ENCODE measurements at regions not wholly inside any gene's neighbourhood (a gene's known extent, or its start where the extent isn't known, plus 50 kb on each side); places are given as distances from the start of the nearest gene placed in this dataset.

DNA sequence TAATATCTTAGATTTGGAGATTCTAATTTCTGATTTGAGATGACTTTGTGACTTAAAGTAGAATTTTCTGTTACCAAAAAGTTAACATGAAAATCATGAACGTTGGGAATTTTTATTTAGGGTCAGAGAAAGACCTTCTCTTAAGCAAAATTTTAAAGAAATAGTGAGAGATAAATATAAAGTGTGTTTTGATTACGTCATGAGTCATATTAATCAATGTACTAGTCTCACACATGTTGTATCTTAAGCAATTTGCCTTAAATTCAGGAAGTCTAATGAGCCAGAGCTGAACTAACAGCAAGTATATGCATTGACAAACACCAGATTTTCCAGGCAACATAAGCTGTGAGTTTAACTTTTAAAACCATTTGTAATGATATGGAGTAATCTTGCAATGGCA lies 765.5 kb upstream of the SORCS1 start:
- no peak for DNase-seq

DNA sequence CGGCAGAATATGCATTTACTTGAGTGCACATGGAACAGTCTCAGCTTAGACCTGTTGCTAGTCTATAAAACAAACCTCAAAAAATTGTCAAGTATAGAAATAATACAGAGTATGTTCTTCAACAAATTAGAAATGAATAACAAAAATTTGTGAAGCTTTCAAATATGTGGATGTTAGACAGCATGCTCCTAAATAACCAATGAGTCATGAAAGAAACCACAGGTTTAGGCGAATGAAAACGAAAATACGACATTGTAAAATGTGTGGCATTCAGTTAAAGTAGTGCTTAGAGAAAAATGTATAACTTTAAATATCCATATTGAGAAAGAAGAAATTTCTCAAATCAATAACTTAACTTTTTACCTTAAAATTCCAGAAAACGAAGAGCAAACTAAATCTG lies 760.0 kb upstream of the SORCS1 start:
- no peak for DNase-seq

DNA sequence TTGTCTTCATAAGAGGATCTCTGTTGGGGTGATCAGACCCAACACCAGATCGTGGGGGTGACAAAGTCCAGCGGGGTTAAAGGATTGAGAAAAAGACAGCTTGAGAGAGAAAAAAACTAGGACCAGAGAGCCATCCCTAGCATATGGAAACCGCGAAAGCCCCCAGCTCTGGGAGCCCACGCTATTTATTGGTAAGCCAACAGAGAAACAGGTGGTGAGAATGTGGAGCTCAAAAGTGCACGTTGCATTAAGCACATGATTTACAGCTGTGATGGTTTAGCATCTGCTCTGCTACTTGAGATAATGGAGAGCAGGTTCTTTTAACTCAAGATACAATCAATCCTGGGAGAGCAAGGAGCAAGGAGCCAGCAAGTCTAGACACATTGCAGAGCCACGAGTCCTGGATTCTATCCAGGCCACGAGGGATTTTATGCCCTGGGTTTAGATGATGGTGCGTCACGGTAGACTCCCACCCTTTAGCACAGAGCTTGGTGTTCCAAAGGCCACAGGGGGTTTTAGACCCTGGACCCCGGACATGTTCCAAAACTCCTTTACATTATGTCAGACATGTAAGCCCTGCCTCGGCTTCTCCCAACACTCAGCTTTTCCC lies 755.2 kb upstream of the SORCS1 start:
- no peak for DNase-seq

DNA sequence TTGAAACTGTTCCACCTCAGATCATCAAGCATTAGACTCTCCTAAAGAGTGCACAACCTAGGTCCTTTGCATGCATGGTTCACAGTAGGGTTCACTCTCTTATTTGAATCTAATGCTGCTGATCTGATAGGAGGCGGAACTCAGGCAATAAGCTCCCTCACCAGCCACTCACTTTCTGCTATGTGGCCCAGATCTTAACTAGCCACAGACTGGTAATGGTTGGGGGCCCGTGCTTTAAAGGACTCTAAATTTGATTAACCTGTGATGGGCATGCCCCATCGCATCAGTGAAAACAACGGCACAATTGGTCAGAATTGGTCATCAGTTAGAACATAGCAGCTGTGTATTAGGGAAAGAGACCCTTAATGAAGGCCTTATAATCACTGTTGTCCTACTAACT lies 753.7 kb upstream of the SORCS1 start:
- DNase-seq = no peak

DNA sequence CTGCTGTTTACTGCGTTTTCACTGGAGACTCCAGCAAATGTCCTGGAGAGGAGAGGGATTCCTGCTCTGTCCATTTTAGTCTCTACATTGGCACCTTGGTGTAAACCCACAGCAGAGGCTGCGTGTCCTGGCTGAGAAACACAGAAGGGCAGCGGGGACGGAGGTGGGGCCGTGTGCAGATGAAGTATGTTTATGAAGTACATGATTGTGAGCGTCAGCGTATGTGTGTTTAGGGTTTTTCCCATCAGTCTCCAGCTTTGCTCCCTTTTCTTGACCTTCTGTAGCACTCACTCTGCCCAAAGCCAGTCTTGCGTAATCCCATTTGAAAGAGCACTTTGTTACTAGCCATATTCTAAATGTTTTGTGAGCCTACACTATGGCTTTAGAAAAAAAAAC lies 750.7 kb upstream of the SORCS1 start:
- DNase-seq = no peak

DNA sequence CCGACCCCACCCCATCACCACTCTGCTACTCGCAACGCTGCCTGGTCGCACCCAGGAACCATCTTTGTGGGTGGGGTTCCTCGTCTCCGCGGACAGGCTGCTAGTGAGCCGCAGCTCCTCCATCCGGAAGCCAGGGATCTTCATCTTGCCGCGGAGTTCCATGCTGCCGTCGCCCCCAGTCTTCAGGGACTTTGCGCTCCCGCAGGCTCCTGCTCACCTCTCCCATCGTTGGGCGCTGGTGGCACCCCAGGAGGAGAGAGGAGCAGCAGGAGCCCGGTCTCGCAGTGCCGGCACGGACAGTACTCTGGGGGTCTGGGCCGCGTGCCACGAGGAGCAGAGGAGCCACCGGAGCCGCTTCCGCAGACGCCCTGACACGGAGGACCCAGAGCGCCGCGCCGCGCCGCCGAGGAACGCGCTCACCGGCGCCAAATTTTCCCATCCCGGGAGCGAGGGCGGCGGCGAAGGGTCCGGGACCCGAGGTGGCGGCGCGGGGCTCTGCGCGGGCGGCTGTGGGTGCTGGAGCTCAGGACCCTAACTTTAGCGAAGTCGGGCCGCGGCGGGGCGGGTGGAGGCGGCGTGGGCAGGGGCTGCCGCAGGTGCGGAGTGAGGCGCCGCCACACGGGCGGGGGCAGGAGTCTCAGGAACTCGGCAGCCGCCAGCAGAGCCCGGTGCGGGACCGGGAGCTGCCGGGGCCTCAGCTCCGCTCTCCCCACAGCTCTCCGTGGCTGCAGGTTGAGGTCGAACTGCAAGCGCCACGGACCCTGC lies 750.1 kb upstream of the SORCS1 start:
- DNase-seq = no peak

DNA sequence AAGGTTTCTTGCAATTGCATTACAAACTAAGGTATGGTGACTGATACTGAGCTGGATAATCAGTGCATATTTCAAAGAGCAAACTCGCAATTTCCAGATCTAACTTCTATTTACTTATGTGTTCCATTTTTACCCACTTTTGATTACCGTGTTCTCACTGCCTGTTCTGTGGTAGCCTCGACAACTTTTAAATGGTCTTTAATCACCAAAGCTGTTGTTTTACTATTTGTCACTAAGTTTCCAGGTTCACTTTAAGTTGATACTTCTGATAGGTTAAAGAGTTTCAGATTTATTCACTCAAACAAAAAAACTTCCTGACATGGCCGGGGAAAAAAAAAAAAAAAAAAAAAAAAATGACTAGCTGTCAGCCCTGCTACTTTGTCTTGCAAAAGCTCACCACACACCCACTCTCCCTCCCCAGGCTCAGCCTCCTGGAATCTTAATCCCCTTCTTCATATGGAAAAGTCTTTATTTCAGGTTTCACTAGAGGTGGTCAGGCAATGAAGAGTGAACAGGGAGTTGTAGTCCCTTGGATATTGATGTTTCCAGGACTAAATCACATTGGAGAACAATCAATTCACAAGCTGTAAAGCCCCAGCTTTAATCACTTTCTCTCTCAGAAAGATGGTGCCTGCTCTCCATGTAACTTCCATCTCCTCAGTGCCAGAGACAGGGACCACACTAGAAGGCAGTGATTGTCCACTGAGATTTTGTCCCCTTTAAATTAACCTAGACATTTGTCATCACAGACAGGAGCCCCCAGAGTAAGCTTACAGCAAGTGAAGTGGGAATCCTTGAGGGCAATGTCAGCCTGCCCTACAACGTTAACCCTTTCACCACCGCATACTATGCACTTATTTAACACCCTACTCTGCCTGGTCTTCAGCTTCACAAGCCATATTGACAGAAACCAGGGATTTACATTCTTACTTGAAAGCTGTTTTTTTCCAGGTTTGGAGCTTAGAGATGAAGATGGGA lies 749.1 kb upstream of the SORCS1 start:
- no peak for DNase-seq

DNA sequence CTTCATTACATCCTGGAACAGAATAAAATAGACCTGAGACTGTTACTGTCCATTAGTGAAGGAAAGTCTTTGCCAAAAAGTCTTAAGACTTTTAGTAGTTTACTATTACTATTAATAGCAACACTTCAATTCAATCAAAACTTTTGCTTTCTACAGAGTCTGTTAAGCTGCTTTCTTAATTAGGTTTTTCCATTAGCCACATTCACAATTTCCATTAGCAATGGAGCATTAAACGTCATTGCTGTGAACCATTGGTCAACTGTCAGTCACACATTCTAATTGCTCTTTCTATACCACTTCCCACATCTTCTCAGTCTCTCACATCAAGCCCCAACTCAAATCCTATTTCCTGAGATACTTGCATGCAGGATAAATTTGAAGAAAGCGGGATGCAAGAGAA lies 736.6 kb upstream of the SORCS1 start:
- no peak for DNase-seq

DNA sequence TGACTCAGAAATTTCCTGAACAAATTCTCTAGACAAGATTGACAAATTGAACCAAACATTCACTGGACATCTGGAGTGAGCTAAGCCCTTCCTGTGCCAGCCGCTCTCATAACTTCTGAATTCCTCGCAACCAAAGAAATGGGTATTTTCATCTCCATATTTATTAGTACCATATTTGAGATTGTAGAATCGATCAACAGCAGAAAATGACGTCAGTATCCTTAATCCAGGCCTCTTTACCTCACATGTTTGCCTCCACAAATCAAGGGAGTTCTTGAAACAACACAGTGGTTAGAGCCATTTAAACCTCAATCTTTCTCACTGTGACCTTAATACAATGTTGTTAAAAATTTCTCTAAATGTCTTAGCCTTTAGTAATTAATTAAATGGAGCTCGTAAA lies 735.6 kb upstream of the SORCS1 start:
- no peak for DNase-seq

DNA sequence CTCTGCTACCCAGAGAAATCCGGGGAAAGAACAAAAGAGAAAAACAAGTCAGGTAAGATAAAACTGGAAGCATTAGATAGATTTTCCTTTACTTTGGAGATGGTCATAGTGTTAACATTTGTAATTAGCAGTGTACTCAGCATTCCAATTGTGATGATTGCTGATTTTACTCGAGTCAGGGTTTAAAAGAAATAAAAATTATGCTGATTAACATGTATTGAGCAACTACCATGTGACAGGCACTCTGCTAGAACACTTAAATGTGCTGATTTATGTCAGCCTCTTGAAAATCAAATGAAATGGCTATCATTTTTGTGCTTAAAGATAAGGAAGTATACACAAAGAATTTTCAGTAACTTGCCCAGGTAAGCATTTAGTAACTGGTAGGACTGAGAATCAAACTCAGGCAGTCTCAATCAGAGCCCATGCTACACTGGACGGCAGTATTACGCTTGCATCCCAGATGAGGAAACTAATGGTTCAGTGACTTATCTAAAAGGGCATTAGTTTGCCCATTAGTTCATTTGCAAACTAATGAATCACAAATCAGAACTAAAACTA lies 735.1 kb upstream of the SORCS1 start:
- no peak for DNase-seq

DNA sequence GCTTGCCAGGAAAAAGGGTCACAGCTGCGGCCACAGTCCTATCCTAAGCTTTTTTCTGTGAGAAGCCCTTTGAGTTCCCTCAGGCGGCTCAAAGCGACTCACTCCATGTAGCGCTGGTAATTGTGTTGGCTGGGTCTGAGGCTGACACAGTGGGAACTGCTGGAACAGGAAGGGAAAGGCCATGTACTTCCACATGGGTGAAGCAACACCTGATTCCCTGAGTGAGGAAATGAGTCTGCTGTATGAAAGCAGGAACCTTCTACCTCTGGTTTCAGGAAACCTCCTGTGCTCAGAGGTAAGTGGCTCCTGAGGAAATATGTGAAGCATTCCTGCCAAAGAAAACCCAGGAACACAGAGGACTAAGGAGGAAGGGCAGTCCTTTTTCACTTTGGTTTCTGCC lies 734.6 kb upstream of the SORCS1 start:
- DNase-seq = no peak

DNA sequence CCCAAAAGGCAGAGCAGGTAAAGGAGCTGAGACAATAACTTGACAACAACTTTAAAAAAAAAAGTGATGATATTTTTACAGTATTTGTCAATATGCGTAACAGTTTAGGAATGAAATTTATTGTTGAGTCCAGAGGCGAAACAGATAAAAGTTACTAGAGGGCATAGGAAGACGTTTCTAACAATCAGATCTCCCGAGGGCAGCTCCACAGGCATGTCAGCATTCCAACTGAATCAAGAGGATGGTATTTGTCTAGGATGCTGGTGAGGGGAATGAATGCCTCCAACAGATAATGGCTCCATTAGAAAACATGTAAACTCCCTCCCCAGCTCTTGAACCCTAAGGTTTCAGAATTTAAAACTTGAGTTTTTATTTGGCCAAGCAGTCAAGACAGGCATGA lies 733.9 kb upstream of the SORCS1 start:
- no peak for DNase-seq

DNA sequence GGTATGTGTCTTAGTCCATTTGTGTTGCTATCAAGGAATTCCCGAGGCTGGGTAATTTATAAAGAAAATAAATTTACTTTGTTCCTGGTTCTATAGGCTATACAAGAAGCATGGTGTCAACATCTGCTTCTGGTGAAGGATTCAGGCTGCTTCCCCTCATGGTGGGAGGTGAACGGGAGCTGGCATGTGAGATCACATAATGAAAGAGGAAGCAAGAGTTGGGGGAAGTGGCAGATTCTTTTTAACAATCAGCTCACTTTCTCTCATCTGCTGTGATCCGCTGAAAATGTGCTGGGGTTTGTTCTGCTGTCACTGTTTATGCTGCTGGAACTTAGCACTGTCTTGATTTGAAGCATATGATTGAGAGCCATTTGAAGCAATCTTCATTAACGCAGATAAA lies 730.0 kb upstream of the SORCS1 start:
- no peak for DNase-seq

DNA sequence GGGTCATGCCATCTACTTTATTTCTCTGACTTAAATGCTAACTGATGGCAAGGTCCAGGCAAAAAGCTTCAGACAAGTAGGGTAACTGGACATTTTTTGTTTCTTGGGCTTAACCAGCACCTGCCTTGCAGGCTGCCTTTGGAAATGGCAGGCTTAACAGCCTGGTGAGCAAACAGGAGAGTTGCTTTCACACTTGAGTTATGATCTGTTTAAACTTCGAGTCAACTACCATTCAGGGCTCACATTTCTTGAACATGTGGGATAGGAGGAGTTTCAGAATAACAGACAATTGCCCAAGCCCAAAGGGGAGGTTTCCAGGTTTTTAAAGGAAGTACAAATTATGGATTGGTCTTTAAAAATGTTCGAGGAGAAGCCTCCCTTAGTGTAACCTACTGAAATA lies 724.6 kb upstream of the SORCS1 start:
- no peak for DNase-seq

DNA sequence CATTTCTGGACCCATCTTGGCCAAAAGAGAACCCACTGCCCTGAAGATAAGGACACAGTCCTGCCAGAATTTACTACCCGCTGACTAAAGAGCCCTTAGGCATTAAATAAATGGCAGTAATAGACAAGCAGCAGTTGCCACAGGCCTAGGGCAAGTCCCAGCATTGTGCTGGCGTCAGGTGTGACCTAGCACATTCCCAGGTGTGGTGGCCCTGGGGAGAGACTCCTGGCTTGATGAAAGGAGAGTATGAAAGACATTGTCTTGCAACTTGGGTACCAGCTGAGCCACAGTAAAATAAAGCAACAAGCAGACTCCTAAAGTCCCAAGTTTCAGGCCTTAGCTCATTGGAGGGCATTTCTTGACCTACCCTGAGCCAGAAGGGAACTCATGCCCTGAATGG lies 715.7 kb upstream of the SORCS1 start:
- no peak for DNase-seq

DNA sequence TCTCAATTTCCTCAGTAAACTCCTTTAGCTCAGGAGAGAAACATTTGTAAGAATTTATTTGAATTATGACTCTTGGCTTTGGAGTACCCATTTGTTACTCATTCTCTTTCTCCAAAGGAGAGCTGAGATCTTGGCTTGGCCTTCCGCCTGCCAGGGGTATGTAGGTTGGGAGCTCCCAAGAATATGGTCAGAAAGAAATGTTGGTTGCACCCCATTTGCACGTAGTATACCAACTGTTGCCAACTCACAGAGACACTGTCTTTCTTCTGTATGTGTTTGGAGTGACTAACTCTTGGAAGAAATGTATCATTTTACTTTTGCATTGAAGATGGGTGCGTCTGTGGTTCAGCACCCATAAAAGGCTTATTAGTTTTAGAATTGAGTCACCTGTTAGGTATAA lies 708.5 kb upstream of the SORCS1 start:
- DNase-seq = no peak

DNA sequence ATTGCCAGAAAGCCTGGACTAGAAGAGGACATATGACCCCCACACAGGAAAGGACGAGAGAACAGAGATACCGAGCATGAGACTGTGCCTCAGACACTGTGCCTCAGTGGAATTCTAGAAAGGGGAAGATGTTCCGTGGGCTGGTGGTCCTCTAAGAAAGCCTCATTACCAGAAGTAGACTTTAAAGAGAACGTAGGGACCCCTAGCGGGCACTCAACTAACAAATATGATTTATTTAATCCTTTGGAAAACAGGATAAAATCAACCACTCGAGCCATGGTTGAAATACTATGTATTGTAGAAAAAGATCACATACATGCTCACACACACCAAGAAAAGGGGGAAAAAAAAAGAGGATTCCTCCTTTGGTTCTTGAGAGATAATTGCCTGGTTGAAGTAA lies 701.2 kb upstream of the SORCS1 start:
- no peak for DNase-seq

DNA sequence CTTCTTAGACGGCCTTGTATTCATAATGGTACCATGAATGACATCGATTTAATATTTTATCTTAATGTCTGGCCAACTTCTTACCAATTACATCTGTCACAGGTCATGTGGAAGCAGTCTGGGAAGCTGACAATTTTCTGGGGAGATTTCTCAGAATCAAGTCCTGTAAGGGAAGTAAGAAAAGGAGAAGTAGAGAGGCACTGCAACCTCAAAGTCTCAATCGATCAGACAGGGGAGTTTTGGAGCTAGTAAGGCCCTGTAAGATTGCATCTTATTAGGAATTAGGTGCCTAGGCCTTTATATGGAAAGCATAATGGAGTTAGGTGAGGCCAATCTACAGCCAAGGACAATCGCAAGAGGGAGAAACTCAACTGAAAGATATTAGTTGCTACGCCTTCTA lies 694.6 kb upstream of the SORCS1 start:
- no peak for DNase-seq

DNA sequence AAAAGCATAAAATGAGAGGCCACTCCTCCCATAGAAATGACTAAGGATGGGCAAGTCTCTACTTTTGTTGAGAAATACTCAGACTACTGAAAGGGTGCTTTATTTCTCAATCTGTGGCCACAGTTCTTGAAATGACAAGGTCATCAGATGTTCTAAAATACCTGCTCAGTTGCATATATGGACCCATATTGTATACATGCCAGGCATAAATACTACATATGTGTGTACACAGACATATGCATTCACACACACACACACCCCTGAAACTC lies 691.5 kb upstream of the SORCS1 start:
- DNase-seq = no peak

DNA sequence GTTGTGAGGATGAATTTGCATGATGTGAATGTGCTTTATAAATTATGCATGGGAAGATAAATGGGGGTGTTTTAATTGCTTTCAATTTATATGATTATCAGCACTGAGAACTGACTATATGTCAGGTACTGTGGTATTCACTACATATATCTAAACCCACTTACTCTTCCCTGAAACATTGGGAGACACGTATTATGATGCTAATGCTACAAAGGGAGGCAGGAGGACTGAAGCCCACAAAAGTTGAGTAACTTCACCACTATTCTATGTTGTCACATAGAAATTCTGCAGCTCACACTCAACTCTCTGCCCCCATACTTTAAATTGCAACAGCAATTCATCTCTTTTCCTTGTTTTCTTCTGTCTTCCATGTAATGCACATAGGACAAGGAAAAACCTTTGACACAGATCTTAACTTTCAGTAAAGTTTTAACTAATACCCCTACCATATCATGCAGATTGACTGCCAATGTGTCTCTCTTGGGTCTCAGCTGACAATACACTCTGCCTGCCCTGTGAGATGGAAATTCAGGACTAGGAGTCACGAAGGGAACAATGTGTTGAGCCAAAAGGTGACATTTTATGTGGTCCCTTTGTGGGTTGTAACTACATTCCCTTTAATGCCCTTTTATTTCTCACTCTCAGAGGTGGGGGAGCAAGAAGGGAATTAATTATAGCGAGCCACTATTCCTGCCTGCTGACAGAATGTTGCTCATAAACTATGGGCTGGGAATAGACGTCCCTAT lies 691.0 kb upstream of the SORCS1 start:
- DNase-seq = no peak

DNA sequence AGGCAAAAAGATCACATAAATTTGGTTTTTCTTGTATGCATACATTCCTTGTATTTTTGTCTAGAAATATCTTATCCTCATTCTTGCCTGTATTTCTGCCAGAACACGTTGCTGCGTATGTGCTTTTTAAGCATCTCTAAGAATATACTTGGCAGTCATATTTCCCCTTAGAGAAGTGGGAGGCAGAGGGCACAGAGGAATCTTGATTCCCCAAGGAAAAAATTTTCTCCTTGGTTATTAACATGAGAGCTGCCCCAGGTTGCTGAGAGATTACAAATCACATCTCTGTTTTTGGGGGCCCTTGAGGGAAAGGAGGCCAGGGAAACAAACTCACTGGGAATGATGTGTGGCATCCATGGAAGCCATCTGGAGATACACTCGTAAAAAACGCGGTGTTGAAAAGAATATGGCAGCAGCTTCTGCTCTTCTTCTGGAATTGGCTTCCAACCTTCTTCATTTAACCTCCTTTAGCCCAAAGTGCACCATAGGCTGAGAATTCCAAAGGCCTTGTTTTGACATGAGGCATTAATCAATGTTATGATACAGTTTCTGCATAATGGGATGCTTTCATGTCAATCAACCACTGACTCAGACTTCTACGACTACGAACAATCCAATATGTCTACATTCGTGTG lies 684.3 kb upstream of the SORCS1 start:
- no peak for DNase-seq

DNA sequence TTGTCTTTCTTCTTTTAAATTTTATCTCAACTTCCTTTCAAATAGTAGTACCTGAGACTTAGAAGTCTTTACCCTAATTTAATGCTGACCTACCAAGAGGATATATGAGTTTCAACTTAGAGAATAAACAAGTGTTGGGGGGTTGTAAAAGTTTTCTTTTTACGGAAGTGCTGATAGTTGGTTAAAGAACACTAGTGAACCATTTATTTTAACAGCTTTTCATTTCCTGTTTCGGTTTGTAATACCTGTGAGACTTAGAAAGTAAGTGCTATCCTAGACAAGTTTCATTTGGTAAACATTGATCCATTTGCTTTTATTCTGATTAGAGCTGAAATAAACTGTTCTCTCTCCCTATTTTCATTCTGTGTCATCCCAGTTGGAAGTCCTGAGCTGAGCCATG lies 683.1 kb upstream of the SORCS1 start:
- no peak for DNase-seq

DNA sequence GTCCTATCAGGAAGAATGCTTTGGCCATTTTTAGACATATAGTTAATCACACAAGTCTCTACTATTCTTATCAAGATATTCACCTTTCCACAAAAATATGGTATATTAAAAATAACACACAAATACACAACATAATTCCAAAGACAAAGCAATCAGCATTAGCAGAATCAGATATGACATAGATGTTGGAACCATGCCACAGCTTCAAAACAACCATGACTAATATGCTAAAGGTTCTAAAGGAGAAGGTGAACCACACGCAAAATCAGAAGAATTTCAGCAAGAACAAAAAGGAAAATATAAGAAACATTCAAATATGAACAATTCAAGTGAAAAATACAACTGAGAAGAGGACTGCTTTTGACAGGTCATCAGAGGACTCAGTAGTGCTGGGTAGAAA lies 670.2 kb upstream of the SORCS1 start:
- DNase-seq = no peak

Measured in NCI-H1092 treated with DMSO at 0.1 percent for 48 hours (cell line).